SH-SY5Y (cell line): ENCODE measurements at regions not wholly inside any gene's neighbourhood (a gene's known extent, or its start where the extent isn't known, plus 50 kb on each side); places are given as distances from the start of the nearest gene placed in this dataset.

Source experiments
- GATA2 ChIP-seq: IDR thresholded peaks from 2 replicates; pipeline ENCODE4 v1.6.1; 2011; ENCODE audit warnings: mild to moderate bottlenecking, low read depth, low read length
- GATA3 ChIP-seq: IDR thresholded peaks from 2 replicates; pipeline ENCODE4 v1.6.1; 2011; ENCODE audit warnings: low read depth, mild to moderate bottlenecking, low read length, moderate library complexity

DNA sequence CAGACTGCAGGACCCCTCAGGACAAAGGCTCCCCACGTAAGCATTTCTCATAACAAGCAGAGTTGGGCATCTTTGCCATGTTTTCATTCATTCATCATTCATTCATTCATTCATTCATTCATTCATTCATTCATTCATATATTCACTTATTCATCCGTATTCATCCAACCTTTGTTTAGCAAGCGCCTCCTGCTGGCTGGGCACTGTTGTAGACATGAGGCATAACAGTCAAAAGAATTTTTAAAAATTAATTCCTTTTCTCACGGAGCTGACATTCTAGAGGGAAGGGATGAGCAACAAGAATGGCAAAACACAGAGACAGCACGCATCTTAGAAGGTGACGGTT is 351.7 kb upstream of the TNRC6C start:
- no peak for TF ChIP-seq GATA3
- TF ChIP-seq GATA2, result no peak

DNA sequence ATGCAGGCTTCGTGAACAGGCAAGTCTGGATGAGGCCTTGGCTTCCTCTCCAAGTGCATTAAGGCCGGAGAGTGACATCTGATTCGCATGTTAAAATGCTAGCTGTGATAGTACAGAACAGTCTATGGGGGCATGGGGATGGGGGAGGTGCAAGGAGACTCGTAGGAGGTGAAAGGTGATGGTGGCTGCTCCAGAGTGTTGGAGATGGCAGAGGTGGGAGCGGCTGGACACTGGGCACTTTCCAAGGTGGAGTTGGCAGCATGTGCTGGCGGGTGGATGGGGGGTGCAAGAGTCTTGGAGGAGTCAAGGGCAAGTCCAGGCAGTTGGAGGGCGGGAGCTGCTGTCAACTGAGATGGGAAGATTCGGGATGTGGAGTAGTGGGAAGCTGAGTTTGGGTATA is 350.9 kb upstream of the TNRC6C start:
- TF ChIP-seq GATA2 (no peak), GATA3 (no peak)

DNA sequence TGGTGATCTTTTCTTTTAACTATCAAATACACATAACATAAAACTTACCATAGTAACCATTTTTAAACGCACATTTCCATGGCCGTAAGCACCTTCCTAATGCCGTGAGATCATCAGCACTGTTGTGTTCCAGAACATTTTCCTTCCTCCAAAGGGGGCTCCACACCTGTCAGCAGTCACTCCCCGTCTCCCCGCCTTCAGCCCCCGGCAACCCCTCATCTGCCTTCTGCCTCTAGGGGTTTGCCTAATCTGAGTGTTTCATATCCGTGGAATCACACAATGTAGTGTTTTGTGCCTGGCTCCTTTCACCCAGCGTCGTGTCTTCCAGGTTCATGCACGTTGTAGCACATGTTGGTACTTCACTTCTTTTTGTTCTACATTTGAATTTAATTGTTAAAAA is 350.1 kb upstream of the TNRC6C start:
- TF ChIP-seq GATA3 (no peak), GATA2 (no peak)

DNA sequence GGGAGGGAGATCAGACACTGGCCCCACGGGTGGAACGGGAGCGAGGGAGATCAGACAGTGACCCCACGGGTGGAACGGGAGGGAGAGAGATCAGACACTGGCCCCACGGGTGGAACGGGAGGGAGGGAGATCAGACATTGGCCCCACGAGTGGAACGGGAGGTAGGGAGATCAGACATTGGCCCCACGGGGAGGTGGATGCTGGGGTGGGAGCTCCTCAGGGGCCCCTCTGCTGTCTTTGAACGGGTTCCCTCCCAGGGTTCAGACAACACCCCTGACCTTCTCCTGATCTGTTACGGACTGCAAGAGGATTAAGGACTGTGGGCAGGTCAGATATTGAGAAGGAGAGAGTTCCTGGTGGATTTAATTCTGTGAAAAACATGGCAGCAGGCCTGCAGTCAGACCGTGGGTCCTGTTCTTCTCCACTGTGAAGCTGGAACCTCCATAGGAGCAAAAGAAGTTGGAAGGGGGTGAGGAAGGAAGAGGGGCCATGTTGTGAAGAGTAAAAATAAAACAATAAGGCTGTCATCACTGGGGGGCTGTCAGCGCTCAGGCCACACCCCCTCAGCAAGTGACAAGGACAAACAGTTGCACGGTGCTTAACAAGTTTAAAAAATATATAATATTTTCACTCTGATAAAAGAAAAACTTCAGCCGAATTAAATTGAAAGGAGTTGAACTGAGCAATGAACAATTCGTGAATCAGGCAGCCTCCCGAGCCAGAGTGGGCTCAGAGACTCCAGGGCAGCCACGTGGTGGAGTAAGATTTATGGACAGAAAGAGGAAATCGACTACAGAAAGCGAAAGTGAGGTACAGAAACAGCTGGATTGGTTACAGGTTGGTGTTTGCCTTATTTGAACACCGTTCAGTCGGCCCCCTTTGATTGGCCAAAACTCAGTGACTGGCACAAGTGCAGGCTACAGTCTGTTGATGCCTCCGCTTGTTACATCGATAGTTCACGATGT is 348.7 kb upstream of the TNRC6C start:
- TF ChIP-seq GATA3 (no peak), GATA2 (no peak)

DNA sequence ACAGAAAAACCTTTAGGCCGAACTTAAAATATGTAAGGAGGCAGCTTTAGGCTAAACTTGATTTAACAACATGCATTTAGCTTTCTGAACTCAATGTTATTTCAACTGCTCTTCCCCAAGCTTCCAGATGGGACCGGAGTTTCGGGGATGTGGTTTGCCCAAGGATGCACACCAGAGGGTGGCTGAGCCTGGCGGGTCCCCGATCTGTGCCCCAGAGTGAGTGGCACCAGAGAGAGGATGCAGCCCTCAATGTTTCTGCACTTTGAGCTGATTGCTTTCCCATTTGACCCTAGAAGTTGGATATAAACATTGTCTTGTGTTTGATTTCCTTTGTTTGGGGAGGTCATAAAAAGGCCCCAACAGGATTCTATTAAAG is 348.0 kb upstream of the TNRC6C start:
- TF ChIP-seq GATA2 (no peak), GATA3 (no peak)

- TF ChIP-seq GATA3, result no peak
- no peak for TF ChIP-seq GATA2
Measured at GRCh38 chr17:77610972-77611521, 347.5 kb upstream of the TNRC6C start.

GRCh38 chr17:77611791-77612502 is 346.6 kb upstream of the TNRC6C start:
- no peak for TF ChIP-seq GATA3

- no peak for TF ChIP-seq GATA3
- TF ChIP-seq GATA2, result no peak
Measured at GRCh38 chr17:77613218-77613617, 345.3 kb upstream of the TNRC6C start.

GRCh38 chr17:77613627-77614026 is 344.9 kb upstream of the TNRC6C start:
- TF ChIP-seq GATA2, result no peak
- TF ChIP-seq GATA3, result no peak

GRCh38 chr17:77615703-77616253 is 342.7 kb upstream of the TNRC6C start:
- TF ChIP-seq GATA3 (no peak), GATA2 (no peak)

DNA sequence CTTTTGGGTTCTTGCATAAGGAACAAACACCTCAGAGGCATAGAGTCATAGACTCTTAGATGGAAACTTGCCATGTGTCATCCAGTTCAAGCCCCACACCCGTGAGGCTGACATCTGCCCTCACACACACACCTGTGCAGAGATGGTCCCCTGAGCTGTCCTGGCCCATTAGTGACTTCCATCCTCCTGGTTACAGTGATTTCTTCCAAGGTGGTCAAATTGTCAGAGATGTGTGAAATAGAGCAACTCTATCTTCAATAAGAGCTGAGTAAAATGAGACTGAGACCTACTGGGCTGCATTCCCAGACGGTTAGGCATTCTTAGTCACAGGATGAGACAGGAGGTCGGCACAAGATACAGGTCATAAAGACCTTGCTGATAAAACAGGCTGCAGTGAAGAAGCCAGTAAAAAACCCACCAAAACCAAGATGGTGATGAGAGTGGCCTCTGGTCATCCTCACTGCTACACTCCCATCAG is 342.2 kb upstream of the TNRC6C start:
- TF ChIP-seq GATA2, result no peak
- TF ChIP-seq GATA3, result no peak

DNA sequence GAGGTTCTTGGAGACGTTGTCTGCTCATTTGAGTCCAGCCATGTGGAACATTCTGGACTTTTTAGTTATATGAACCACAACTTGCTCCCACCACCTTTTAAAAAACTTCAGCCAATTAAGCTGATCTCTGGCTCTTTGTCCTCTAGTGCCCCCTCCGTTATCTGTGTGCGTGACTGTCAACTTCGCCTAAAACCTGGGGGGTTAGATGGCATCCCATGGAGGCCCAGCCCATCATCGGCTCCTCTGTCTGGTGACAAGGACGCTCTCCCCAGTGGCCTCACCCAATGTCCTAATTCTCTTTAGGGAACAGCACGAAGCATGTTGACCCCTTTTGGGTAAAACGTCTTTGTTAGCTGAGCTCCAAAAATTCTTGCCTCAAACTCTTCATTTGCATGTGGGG is 341.0 kb upstream of the TNRC6C start:
- TF ChIP-seq GATA2 (no peak), GATA3 (no peak)

- no peak for TF ChIP-seq GATA3
- no peak for TF ChIP-seq GATA2
Measured at GRCh38 chr17:77618173-77618572, 340.3 kb upstream of the TNRC6C start.

- TF ChIP-seq GATA2 (no peak), GATA3 (no peak)
Measured at GRCh38 chr17:77618731-77619130, 339.8 kb upstream of the TNRC6C start.
